ENCODE measurements at regions not wholly inside any gene's neighbourhood (a gene's known extent, or its start where the extent isn't known, plus 50 kb on each side); places are given as distances from the start of the nearest gene placed in this dataset.
A peak's percentile ranks its signal among the peaks of the same experiment; 100 is the strongest.

GRCh38 chr13:27355894-27356293 is 68.5 kb upstream of the GTF3A start:
- H3K4me1 ChIP-seq (ENCODE audit: control insufficient read depth, insufficient read depth, low read depth, low read length): peaks cover 7% of the 10 kb centered on the region
- no peak overlapping the region for H2AK5ac ChIP-seq (ENCODE audit: low read length, severe bottlenecking)
- H2AFZ ChIP-seq (ENCODE audit: low read depth, low read length): no peak overlapping the region
- WGBS: 78% methylated on average over 7 of the region's 7 CpGs
- H2BK120ac ChIP-seq (ENCODE audit: low read depth, low read length): no peak overlapping the region
- H3K79me1 ChIP-seq (replicated peaks; ENCODE audit: low read length, poor library complexity, severe bottlenecking): no peaks in the 10 kb centered on the region
- DNase-seq: no peak
- H4K8ac ChIP-seq (ENCODE audit: low read length): no peak overlapping the region
- H3K4ac ChIP-seq (ENCODE audit: low read depth in 1 of 2, low read length in 2 of 2): no peak overlapping the region
- H4K91ac ChIP-seq (ENCODE audit: low read length): peak overlapping the region; percentile 19
- H3K23ac ChIP-seq (ENCODE audit: low read length in 2 of 2): no peak overlapping the region
- no peak overlapping the region for H3K4me2 ChIP-seq (ENCODE audit: low read length, poor library complexity, severe bottlenecking)
- peak overlapping the region in 1 of 2 experiments; percentile 74 for H3K14ac ChIP-seq (ENCODE audit: low read length in 2 of 2)
- H2BK5ac ChIP-seq (ENCODE audit: low read depth, low read length, poor library complexity, severe bottlenecking): no peak overlapping the region
- H3K27ac ChIP-seq (ENCODE audit: low read length, poor library complexity, severe bottlenecking): no peak overlapping the region
- no peaks in the 10 kb centered on the region for H3K36me3 ChIP-seq (ENCODE audit: control insufficient read depth in 1 of 2, insufficient read depth in 2 of 2, low read depth in 1 of 2, low read length in 2 of 2)
- H3K4me3 ChIP-seq (ENCODE audit: insufficient read depth in 1 of 2, low read depth in 1 of 2, low read length in 2 of 2): no peak overlapping the region
- H3K18ac ChIP-seq (ENCODE audit: low read depth in 1 of 2, low read length in 2 of 2): peak overlapping the region in 1 of 2 experiments; percentile 75
- peak overlapping the region; percentile 30 to 43 for H2BK12ac ChIP-seq (ENCODE audit: low read length in 2 of 2)
- H3K9me3 ChIP-seq (ENCODE audit: control insufficient read depth, low read length): no peaks in the 10 kb centered on the region
- peak overlapping the region; percentile 77 for H2BK15ac ChIP-seq (ENCODE audit: low read depth, poor library complexity, severe bottlenecking)
- H3K27me3 ChIP-seq (ENCODE audit: control insufficient read depth in 1 of 2, insufficient read depth in 1 of 2, low read length in 2 of 2): peaks cover 6 to 24% of the 10 kb centered on the region in 2 experiments
- no peak overlapping the region for H3K9ac ChIP-seq (ENCODE audit: low read length)

DNA sequence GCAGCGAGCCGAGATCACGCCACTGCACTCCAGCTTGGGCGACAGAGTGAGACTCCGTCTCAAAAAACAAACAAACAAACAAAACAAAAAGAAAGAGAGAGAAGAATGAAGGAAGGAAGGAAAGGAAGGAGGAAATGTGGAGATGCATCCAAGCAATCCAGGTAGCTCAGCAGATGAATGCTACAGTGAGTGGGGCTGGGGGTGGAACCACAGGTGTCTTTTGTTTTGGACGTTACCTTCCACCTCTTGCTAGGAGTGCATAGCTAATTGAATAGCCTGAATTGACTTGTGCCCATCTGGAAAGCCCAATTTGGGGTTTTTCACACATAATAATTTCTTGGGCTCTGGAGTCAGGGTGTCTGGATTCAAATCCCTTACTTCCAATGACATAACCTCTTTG is 66.0 kb upstream of the GTF3A start:
- no peak overlapping the region for H3K9ac ChIP-seq (ENCODE audit: low read length)
- H2BK120ac ChIP-seq (ENCODE audit: low read depth, low read length): no peak overlapping the region
- H3K23ac ChIP-seq (ENCODE audit: low read length in 2 of 2): no peak overlapping the region
- H3K79me1 ChIP-seq (replicated peaks; ENCODE audit: low read length, poor library complexity, severe bottlenecking): no peaks in the 10 kb centered on the region
- H4K8ac ChIP-seq (ENCODE audit: low read length): no peak overlapping the region
- H2AK5ac ChIP-seq (ENCODE audit: low read length, severe bottlenecking): no peak overlapping the region
- DNase-seq: no peak
- no peak overlapping the region for H4K91ac ChIP-seq (ENCODE audit: low read length)
- H3K36me3 ChIP-seq (ENCODE audit: control insufficient read depth in 1 of 2, insufficient read depth in 2 of 2, low read depth in 1 of 2, low read length in 2 of 2): no peaks in the 10 kb centered on the region
- no peak overlapping the region for H3K18ac ChIP-seq (ENCODE audit: low read depth in 1 of 2, low read length in 2 of 2)
- H3K4me1 ChIP-seq (ENCODE audit: control insufficient read depth, insufficient read depth, low read depth, low read length): peaks cover 9% of the 10 kb centered on the region
- no peak overlapping the region for H3K4me2 ChIP-seq (ENCODE audit: low read length, poor library complexity, severe bottlenecking)
- H3K27ac ChIP-seq (ENCODE audit: low read length, poor library complexity, severe bottlenecking): no peak overlapping the region
- no peak overlapping the region for H2AFZ ChIP-seq (ENCODE audit: low read depth, low read length)
- H2BK5ac ChIP-seq (ENCODE audit: low read depth, low read length, poor library complexity, severe bottlenecking): no peak overlapping the region
- no peak overlapping the region for H2BK15ac ChIP-seq (ENCODE audit: low read depth, poor library complexity, severe bottlenecking)
- no peak overlapping the region for H3K14ac ChIP-seq (ENCODE audit: low read length in 2 of 2)
- H2BK12ac ChIP-seq (ENCODE audit: low read length in 2 of 2): no peak overlapping the region
- H3K9me3 ChIP-seq (ENCODE audit: control insufficient read depth, low read length): no peaks in the 10 kb centered on the region
- H3K4ac ChIP-seq (ENCODE audit: low read depth in 1 of 2, low read length in 2 of 2): no peak overlapping the region
- H3K27me3 ChIP-seq (ENCODE audit: control insufficient read depth in 1 of 2, insufficient read depth in 1 of 2, low read length in 2 of 2): peaks cover 22 to 34% of the 10 kb centered on the region in 2 experiments
- H3K4me3 ChIP-seq (ENCODE audit: insufficient read depth in 1 of 2, low read depth in 1 of 2, low read length in 2 of 2): no peak overlapping the region
- 75% methylated on average over 1 of the region's 6 CpGs for WGBS

DNA sequence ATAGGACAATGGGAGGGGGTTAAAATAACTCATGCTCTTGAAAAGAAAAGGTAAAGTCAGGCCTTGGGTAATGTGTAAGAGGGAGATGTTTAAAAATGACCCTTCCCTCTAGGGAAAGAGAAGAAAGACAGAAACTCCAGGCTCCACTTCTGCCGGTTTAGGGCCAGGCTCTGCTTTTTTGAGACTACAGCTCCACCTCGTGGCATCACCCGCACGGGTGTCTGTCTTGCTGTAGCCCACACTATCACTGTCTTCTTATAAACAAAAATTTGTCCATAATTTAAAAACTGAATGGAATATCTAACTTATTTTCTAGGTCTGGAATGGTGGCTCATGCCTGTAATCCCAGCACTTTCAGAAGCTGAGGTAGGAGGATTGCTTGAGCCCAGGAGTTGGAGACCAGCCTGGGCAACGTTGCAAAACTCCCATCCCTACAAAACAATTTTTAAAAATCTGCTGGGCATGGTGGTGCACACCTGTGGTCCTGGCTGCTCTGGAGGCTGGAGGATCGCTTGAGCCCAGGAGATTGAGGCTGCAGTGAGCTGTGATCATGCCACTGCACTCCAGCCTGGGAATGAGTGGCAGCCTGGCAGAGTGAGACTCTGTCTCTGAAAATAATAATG is 65.1 kb upstream of the GTF3A start:
- Histone ChIP-seq H3K4me3 (ENCODE audit: insufficient read depth in 1 of 2, low read depth in 1 of 2, low read length in 2 of 2) (no peak overlapping the region), H4K91ac (ENCODE audit: low read length) (no peak overlapping the region), H2AK5ac (ENCODE audit: low read length, severe bottlenecking) (no peak overlapping the region), H3K27ac (ENCODE audit: low read length, poor library complexity, severe bottlenecking) (no peak overlapping the region), H3K27me3 (ENCODE audit: control insufficient read depth in 1 of 2, insufficient read depth in 1 of 2, low read length in 2 of 2) (peaks cover 23 to 37% of the 10 kb centered on the region in 2 experiments), H3K23ac (ENCODE audit: low read length in 2 of 2) (no peak overlapping the region), H2BK12ac (ENCODE audit: low read length in 2 of 2) (no peak overlapping the region), H3K4me1 (ENCODE audit: control insufficient read depth, insufficient read depth, low read depth, low read length) (peaks cover 9% of the 10 kb centered on the region), H3K9ac (ENCODE audit: low read length) (no peak overlapping the region), H3K9me3 (ENCODE audit: control insufficient read depth, low read length) (no peaks in the 10 kb centered on the region), H2BK120ac (ENCODE audit: low read depth, low read length) (no peak overlapping the region), H2AFZ (ENCODE audit: low read depth, low read length) (no peak overlapping the region), H2BK15ac (ENCODE audit: low read depth, poor library complexity, severe bottlenecking) (no peak overlapping the region), H3K14ac (ENCODE audit: low read length in 2 of 2) (no peak overlapping the region), H3K18ac (ENCODE audit: low read depth in 1 of 2, low read length in 2 of 2) (no peak overlapping the region), H4K8ac (ENCODE audit: low read length) (no peak overlapping the region), H3K4me2 (ENCODE audit: low read length, poor library complexity, severe bottlenecking) (no peak overlapping the region), H3K36me3 (ENCODE audit: control insufficient read depth in 1 of 2, insufficient read depth in 2 of 2, low read depth in 1 of 2, low read length in 2 of 2) (no peaks in the 10 kb centered on the region), H3K79me1 (replicated peaks; ENCODE audit: low read length, poor library complexity, severe bottlenecking) (no peaks in the 10 kb centered on the region), H3K4ac (ENCODE audit: low read depth in 1 of 2, low read length in 2 of 2) (no peak overlapping the region), H2BK5ac (ENCODE audit: low read depth, low read length, poor library complexity, severe bottlenecking) (no peak overlapping the region)
- WGBS: 31% methylated on average over 3 of the region's 6 CpGs
- DNase-seq: peak; percentile 70

DNA sequence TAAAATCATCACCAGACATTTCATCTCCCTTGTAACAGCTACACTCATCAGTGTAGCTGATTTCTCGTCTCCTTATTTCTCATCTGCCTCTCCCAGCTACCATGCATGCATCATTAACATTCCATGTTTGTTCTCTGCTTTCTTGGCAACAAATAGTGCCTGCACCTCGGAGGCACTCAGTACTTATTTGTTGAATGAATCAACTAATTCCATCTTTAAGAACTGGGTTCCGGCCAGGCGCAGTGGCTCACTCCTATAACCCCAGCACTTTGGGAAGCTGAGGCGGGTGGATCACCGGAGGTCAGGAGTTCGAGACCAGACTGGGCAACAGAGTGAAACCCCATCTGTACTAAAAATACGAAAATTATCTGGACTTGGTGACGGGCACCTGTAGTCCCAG is 63.9 kb upstream of the GTF3A start:
- Histone ChIP-seq H4K91ac (ENCODE audit: low read length) (no peak overlapping the region), H3K14ac (ENCODE audit: low read length in 2 of 2) (no peak overlapping the region), H3K9ac (ENCODE audit: low read length) (no peak overlapping the region), H3K18ac (ENCODE audit: low read depth in 1 of 2, low read length in 2 of 2) (no peak overlapping the region), H3K4me1 (ENCODE audit: control insufficient read depth, insufficient read depth, low read depth, low read length) (peaks cover 9% of the 10 kb centered on the region), H3K23ac (ENCODE audit: low read length in 2 of 2) (no peak overlapping the region), H4K8ac (ENCODE audit: low read length) (no peak overlapping the region), H2BK12ac (ENCODE audit: low read length in 2 of 2) (no peak overlapping the region), H2AFZ (ENCODE audit: low read depth, low read length) (no peak overlapping the region), H2BK120ac (ENCODE audit: low read depth, low read length) (no peak overlapping the region), H3K36me3 (ENCODE audit: control insufficient read depth in 1 of 2, insufficient read depth in 2 of 2, low read depth in 1 of 2, low read length in 2 of 2) (no peaks in the 10 kb centered on the region), H3K27me3 (ENCODE audit: control insufficient read depth in 1 of 2, insufficient read depth in 1 of 2, low read length in 2 of 2) (peaks cover 28 to 38% of the 10 kb centered on the region in 2 experiments), H3K9me3 (ENCODE audit: control insufficient read depth, low read length) (no peaks in the 10 kb centered on the region), H3K27ac (ENCODE audit: low read length, poor library complexity, severe bottlenecking) (no peak overlapping the region), H2BK5ac (ENCODE audit: low read depth, low read length, poor library complexity, severe bottlenecking) (no peak overlapping the region), H2AK5ac (ENCODE audit: low read length, severe bottlenecking) (no peak overlapping the region), H3K79me1 (replicated peaks; ENCODE audit: low read length, poor library complexity, severe bottlenecking) (no peaks in the 10 kb centered on the region), H2BK15ac (ENCODE audit: low read depth, poor library complexity, severe bottlenecking) (no peak overlapping the region), H3K4me2 (ENCODE audit: low read length, poor library complexity, severe bottlenecking) (no peak overlapping the region), H3K4ac (ENCODE audit: low read depth in 1 of 2, low read length in 2 of 2) (no peak overlapping the region), H3K4me3 (ENCODE audit: insufficient read depth in 1 of 2, low read depth in 1 of 2, low read length in 2 of 2) (no peak overlapping the region)
- 85% methylated on average over 9 of the region's 9 CpGs for WGBS
- no peak for DNase-seq

Measured in mesenchymal stem cell (in vitro differentiated cells and primary cell).